Suprapubic skin (tissue), 3 donors: ENCODE measurements at regions not wholly inside any gene's neighbourhood (a gene's known extent, or its start where the extent isn't known, plus 50 kb on each side); places are given as distances from the start of the nearest gene placed in this dataset.

Source experiments
- CTCF ChIP-seq, 2 donors: fragments of 200-600 bp in 1 of 2; fragments of 450-650 bp in 1 of 2; sonication (generic) in 1 of 2; IDR thresholded peaks; one replicate each; pipeline ENCODE4 v1.5.1; 2016 to 2019; ENCODE audit warnings: antibody characterized with exemption in 2 of 2, mild to moderate bottlenecking in 1 of 2, moderate library complexity in 1 of 2
- POLR2A ChIP-seq, 2 donors: fragments of 450-650 bp; IDR thresholded peaks; one replicate each; pipeline ENCODE4 v1.6.1; 2017; ENCODE audit warnings: antibody characterized with exemption in 2 of 2, mild to moderate bottlenecking in 2 of 2, moderate library complexity in 2 of 2

GRCh38 chr12:24507827-24508226 lies 441.1 kb downstream of the BCAT1 start:
- TF ChIP-seq CTCF (IDR thresholded peaks at IDR 0.05) (no peak), POLR2A (IDR thresholded peaks at IDR 0.05) (no peak)
